Peyer's patch (tissue), 4 donors: ENCODE measurements at regions not wholly inside any gene's neighbourhood (a gene's known extent, or its start where the extent isn't known, plus 50 kb on each side); places are given as distances from the start of the nearest gene placed in this dataset.
"Not testable (repeated sequence)": the region's sequence is repeated elsewhere in the genome, so short reads cannot be mapped to it uniquely, and the experiment has no call there.

Source experiments
- POLR2A ChIP-seq, 2 donors: fragments of 450-650 bp; IDR thresholded peaks; one replicate each; pipeline ENCODE4 v1.5.1; 2017; ENCODE audit warnings: antibody characterized with exemption in 2 of 2, mild to moderate bottlenecking in 2 of 2, moderate library complexity in 2 of 2
- TF ChIP-seq, protein P1 (sequence below), 6 experiments: fragments of 450-650 bp in 4 of 6; fragments of 200-600 bp in 2 of 6; sonication (generic) in 1 of 6; IDR thresholded peaks; one replicate each; pipeline ENCODE4 v1.5.1; 2017 to 2019; ENCODE audit warnings: antibody characterized with exemption in 6 of 6, mild to moderate bottlenecking in 3 of 6, moderate library complexity in 1 of 6

DNA sequence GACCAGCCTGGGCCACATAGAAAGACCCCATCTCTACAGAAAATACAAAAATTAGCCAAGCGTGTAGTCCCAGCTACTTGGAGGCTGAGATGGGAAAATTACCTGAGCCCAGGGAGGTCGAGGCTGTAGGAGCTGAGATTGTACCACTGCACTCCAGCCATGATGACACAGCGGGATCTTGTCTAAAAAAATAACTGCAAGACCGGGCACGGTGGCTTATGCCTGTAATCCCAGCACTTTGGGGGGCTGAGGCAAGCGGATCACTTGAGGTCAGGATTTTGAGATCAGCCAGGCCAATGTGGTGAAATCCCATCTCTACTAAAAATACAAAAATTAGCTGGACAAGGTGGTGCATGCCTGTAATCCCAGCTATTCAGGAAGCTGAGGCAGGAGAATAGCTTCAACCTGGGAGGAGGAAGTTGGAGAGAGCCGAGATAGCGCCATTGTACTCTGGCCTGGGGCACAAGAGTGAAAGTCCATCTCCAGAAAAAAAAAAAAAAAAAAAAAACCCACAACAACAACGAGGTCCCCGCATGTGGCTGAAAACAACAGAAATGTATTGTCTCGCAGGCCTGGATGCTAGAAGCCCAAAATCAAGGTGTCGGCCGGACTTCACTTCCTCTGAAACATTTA lies 50.7 kb upstream of the DEFB108B start:
- TF ChIP-seq, protein P1, sequence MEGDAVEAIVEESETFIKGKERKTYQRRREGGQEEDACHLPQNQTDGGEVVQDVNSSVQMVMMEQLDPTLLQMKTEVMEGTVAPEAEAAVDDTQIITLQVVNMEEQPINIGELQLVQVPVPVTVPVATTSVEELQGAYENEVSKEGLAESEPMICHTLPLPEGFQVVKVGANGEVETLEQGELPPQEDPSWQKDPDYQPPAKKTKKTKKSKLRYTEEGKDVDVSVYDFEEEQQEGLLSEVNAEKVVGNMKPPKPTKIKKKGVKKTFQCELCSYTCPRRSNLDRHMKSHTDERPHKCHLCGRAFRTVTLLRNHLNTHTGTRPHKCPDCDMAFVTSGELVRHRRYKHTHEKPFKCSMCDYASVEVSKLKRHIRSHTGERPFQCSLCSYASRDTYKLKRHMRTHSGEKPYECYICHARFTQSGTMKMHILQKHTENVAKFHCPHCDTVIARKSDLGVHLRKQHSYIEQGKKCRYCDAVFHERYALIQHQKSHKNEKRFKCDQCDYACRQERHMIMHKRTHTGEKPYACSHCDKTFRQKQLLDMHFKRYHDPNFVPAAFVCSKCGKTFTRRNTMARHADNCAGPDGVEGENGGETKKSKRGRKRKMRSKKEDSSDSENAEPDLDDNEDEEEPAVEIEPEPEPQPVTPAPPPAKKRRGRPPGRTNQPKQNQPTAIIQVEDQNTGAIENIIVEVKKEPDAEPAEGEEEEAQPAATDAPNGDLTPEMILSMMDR (IDR thresholded peaks at IDR 0.05) = not testable (repeated sequence)
- not testable (repeated sequence) for TF ChIP-seq POLR2A (IDR thresholded peaks at IDR 0.05)
